ENCODE measurements at regions not wholly inside any gene's neighbourhood (a gene's known extent, or its start where the extent isn't known, plus 50 kb on each side); places are given as distances from the start of the nearest gene placed in this dataset.
"Not testable (repeated sequence)": the region's sequence is repeated elsewhere in the genome, so short reads cannot be mapped to it uniquely, and the experiment has no call there.

DNA sequence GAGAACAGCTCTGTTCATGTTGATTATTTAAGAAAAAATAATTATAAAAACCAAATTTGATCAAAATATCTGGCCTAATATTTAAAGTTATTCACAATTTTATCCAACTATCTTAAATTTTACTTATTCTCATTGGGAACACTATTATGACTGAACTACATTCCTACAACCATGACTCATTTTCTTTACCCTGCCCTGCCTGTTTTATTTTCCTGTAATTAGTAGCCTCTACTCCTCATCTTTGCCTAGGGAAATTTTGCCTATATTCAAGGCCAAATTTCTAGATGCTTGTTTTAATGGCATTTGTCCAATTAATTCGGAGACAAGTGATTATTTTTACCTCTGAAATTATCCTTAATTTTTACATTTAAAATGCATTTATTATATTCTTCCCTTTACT lies 289.7 kb upstream of the TMEM229A start:
- FAIRE-seq, result no peak

DNA sequence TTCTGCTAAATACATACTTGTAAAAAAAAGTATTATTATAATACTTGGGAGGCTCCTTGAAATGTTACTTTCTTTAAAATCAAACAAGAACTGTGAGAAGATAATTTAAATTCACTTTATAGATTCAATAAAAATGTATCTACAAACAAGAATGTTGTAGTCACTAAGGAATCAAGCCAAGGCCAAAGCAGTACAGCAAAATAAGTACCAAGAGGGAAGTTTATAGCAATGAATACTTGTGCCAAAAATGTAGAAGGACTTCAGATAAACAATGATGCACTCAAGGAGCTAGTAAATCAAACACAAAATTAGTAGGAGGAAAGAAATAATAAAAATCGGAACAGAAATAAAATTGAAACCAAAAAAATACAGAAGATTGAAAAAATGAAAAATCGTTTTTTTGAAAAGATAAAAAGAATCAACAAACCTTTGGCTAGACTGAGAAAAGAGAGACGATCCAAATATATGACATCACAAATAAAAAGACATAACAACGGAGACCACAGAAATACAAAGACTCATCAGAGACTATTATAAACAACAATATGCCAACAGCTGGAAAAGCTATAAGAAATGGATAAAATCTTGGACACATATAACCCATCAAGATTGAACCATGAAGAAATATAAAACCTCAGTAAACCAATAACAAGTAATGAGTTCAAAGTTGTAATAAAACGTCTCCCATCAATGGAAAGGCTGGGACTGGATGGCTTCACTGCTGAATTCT lies 286.0 kb upstream of the TMEM229A start:
- no peak for FAIRE-seq

DNA sequence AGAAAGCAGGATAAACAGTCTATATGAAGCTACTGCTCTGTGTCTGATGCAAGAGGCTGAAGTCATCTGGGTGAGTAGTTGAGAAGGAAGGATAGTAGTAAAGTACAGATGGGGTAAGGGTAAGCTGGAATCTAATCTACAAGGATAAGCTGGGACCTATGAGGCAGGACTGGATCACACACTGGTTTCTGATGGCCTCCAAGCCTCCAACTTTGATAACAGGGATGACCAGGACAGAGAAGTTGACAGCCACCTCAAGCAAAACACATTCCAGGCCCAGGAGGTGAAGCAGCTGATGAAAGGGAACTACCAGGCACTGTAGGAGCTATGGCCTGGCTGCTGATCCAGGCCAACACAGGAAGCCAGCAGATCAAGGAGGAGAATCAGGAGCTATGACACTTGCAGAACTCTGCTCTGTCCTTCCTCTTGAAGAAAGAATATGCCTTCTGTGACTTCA lies 278.1 kb upstream of the TMEM229A start:
- no peak for FAIRE-seq

DNA sequence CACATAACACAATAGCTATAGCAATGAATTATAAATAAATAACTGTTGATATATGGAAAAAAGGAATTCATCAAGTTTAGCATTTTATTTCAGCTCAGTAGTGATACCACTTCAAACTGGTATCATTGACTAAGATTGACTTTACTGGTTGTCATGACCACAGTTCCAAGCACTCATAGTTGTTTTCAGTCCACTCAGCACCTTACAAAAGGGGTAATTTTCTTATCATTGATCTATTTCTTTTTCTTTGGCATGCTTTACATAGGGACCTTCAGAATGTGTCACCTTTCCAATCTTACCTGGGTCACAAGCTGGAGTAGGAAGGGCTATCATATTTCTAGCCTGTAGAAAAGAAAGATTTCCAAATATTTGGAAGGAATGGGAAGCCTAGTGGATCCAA lies 275.5 kb upstream of the TMEM229A start:
- FAIRE-seq, result no peak

DNA sequence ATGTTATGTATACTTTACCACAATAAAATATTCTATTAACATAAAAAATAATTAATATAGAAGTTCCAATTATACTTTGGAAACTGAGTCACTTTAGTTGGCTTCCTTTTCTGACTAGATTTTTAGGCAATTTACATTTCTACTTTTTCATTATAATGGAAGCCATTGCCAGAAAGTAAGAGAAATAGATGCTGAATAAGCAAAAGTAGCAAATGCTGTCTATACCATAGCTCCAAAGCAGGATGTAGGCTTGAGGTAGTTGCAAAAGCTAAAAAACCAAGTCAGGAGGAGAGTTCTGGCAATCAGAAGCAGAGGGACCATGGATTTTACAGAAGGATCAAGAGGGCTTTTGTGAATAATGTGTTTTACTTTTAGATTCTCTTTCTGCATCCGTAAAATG lies 262.4 kb upstream of the TMEM229A start:
- no peak for FAIRE-seq

DNA sequence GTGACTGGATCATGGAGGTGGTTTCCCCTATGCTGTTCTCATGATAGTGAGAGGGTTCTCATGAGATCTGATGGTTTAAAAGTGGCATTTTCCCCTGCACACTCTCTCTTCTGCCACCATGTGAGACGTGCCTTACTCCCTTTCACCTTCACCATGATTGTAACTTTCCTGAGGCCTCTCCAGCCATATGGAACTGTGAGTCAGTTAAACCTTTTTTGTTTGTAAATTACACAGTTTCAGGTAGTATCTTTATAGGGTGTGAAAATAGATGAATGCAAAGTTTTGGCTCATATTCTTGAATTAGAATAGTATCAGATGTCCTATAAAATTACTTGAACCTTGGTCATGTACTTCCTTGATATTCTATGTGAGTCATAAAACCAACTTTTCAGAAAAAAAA lies 252.1 kb upstream of the TMEM229A start:
- FAIRE-seq, result no peak

DNA sequence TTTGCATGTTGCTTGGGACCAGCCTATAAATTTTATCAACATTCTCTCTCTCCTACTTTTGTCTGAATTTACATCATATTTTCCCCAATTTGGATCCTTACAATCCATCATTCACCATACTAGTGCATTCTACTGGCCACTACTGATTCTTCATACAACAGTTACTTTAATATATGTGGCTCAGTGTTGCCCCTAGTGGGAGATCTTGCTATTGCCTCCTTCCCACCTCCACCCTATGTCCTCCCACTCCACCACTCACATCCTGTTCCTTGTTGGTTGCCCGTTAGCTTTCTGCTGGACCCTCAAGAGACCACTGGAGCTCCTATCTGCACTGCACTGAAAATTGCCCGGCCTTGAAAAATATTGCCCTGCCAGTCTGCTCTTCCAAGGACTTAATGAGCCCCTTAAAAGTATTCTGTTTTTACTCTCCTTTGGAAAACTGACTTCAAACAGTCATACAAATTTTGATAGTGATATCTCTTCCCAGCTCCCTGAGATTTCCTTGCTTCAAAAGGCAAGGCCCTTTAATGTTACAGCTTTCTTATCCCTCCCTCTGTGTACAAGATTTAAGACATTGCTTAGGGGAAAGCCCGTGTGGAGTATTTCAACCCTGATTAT lies 243.2 kb upstream of the TMEM229A start:
- FAIRE-seq, result no peak

DNA sequence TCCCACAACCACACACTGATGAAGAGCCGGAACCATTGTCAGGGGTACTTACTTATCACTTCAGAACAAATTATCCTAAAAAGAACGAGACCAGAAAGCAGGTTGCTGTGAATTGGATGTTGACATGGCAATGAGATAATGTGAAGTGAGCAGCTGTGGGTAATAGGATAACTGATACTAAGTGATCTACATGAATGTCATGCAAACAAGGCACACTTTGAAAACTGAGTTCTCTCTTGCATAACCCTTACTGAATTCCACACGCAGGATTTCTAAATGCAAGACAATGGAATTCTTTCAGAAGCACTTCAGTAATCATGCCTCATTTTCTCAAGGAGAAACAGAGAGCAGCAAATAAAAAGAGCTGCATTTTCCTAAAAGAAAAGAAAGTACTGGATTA lies 242.5 kb upstream of the TMEM229A start:
- FAIRE-seq, result no peak

DNA sequence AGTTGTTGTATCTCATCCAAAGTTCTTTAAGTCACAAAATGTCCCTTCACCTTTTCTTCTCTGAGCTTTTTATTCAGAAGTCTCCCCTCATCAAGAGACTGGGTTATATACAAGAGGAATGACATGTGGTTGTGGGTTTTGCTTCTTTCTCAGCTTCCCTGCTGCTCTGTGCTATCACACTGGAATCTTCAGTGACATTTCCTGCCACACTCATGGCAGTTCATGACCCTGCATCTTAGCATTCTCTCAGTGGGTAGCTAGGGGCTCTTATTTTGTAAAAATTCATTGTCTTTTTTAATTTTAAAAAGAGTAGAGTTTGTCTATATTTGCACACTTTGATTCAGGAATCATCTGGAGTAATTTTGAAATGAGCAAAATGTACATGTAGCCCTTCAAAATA lies 236.9 kb upstream of the TMEM229A start:
- FAIRE-seq, result no peak

DNA sequence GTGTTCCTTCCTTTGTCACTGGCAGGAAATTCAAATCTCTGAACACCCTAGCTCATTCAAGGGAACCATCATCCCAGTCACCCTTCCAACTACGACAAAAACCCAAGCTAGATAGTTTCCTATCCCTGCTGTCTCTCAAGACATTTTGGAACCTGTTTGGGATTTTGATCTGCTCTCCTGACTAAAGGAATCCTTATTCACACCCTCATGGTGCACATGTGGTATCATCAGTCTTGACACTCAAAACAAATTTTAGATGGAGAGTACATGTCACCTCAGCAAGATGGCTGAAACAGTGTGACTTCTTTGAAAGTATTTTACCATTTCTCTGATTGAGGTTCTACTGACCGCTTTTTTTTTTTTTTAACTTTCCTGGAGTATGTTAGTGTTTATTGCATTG lies 234.3 kb upstream of the TMEM229A start:
- FAIRE-seq, result no peak

DNA sequence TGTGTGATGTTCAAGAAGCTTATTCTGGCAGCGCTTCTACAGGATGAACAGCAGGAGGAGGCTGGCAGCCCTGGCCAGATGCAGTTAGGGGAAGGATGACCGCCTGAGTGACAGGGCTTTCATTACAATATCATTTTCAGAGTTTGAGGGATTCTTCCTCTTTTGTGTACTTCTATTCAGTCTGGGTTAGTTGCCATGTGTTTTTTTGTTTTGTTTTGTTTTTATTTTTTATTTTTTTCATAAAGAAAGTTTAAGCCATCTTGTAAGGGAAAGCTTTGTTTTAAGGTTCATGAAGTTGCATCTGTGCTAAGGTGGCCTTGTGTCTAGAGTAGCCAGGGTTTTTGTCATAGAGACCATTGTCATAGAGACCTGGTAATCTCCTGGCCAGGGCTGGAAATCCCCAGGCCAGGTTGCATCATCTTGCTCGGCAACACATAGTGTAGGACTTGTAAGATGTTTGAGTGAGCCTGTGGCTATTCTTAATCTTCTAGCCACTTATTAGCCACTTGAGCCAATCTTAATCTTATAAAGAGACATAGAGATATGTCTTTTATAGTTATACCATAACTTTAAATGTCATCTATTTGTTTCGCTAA lies 230.5 kb upstream of the TMEM229A start:
- FAIRE-seq, result no peak

DNA sequence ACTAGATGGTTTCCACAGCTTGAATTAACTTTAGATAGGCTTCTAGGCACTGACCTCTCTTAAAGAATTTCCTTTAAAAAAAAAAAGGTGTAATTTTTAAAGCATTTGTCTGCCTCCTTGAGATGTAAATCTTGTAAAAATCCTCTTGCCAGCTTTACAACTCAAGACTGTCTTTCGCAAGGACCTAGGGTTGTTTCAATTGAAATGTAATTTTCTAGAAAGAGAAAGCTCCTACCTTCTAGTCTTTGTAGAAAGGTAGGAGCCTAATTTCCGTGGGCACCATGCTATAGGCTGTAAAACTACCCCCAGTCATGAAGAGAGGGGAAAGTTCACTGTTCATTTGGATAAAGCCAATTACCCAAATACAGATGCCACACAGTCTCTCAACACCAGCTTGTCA lies 228.8 kb upstream of the TMEM229A start:
- FAIRE-seq, result no peak

DNA sequence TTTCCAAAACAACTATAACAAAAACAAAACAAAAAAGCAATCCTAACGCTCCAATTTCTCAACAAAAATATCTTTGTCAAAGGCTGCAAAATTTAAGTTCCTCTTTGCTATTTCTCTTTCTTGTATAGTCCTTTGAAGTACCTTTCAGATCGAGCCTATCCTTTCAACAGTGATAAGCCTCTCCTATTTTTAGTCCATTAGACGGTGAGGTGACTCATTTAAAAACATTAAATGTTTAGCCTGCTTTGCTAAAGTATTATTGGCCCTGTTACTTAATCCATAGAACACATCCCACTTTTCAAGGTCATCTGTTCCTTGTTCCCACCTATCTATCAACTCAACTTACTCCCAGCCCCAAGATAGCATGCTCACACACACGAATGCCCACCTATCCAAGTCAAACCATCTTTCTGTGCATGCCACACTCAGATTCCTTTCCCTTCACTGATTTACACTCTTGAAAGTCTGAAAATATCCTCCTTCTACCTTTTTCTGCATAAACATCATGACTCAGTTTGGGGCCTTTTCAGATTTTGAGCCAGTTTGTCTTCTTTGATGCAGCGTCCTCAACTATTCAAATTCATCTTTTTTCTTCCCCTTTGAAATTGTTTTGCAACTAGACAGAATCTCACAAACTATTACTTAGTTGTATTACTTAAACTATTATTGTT lies 224.9 kb upstream of the TMEM229A start:
- no peak for FAIRE-seq

DNA sequence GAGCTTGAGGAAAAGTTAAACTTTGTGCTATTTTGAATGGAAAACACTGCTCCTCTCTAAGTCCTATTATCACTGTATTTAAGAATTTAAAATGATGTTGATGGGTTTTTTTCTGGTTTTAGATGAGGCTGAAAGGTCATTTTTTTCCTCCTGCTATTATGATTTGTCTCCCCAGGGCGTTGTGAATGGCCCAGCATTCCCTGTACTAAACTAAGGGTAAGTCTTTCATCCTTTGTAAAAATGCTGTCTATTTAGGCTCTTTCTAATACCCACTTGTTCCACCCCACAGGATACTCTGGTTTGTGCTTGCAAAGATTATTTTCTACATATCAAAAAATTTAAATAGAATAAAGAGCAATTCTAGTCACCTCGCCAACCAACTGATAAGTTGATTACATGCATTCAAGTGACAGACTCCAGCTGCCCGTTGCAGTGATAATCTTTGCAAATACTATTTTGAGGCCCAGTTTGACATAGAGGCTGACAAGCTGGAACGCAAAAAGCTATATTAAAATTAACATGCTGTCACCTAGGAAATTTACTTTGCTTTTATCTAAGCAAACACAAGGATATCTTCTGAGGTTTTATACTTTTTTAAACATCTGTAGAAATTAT lies 222.3 kb upstream of the TMEM229A start:
- FAIRE-seq, result no peak

DNA sequence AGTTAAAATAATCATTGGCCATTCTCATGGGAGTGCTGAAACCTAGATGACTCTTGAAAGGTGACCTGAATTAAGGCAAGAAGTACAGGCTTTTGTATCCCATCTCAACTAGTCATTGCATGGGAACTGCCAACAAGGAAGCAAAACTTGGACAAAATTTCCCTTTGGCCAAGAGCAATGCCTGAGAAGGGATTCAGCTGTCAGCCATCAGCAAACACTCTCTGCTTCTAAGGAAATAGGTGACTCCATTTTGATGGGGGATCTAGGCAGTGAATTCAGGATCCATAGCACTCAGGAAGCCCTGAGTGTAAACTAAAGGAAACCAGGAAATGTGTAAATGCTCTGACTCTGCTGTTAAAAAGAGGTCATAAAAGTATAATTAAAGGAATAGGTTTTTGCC lies 221.5 kb upstream of the TMEM229A start:
- no peak for FAIRE-seq

DNA sequence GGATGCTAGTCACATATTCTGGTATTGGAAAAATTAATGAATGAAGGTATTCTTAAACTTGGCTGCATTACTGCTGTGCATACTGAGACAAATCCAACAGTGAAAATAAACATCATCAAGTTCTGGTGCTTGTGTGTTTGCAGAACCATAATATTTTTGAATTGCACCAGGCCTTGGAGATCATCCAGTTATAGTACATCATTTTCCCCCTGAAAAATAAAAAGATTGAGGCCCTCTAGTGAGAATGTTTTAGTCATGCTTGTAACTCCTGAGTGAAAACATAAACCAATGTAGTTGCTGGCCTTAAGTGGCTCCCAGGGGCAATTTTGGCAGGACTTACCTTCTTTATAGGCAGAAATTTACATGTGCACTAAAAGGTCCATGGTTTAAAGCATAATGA lies 218.8 kb upstream of the TMEM229A start:
- no peak for FAIRE-seq

DNA sequence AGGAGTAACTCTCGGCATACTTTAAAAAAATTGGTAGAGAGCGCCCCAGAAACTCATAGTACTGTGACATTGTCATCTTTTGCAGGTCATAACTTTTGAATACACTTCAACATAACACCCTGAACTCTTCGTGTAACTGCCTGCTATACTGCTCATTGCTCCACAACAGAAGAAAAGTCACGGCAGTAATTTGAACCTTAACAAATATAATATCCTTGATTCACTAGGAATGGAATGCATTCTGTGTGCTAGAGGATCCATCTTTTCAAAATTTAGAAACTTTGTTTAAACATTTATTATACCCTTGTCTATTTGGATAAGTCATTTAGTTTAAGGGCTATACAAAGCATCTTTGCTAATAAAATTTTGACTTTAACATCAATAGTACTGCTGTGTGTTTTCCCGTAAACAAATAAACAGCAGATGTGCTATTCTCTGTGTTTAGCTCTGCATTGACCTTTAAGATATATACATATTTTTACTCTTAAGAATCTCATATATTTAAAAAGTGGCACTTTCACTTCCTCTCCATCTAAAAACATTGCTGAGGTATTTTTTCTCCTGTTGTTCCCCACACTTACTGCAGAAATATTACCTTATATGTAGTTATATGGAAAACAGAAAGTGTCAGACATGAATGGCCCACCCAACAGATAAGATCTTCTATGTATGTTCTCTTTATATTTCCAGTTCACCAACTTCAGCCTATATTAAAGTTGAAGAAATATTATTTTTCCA lies 217.6 kb upstream of the TMEM229A start:
- FAIRE-seq, result no peak

DNA sequence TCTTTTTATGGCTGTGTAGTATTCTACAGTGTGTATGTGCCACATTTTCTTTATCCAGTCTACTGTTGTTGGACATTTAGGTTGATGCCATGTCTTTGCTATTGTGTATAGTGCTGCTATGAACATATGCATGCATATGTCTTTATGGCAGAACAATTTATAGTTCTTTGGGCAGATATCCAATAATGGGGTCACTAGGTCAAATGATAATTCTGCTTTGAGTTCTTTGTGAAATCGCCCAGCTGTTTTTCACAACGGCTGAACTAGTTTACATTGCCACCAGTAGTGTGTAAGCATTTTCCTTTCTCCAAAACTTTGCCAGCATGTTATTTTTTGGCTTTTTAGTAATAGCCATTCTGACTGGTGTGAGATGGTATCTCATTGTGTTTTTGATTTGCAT lies 214.8 kb upstream of the TMEM229A start:
- no peak for FAIRE-seq

DNA sequence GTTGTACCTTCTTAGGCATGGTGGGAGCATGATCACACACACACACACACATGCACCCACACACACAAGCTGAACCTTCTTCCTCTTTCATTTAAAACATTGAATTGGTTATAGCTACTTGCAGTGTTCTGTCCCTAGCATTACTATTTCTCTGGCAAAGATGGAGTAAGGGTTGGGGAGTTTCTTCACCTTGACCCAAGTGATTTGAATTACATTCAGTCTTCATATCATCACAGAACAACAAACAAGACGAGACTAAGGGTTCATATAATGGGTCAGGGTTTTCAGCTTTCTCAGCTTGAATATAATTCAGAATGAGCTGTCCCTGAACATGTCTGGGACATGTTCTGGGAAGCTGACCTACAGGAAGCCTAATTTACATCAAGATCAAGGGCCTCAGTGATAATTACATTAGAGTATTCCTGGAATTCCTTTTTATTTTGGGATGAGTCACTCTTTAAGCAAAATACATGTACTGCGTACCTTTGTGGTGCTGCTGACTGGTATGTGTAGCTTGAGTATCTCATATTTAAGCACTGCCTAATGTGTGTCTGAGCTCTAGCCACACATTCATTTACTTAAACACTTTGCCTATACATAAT lies 213.5 kb upstream of the TMEM229A start:
- FAIRE-seq, result no peak

DNA sequence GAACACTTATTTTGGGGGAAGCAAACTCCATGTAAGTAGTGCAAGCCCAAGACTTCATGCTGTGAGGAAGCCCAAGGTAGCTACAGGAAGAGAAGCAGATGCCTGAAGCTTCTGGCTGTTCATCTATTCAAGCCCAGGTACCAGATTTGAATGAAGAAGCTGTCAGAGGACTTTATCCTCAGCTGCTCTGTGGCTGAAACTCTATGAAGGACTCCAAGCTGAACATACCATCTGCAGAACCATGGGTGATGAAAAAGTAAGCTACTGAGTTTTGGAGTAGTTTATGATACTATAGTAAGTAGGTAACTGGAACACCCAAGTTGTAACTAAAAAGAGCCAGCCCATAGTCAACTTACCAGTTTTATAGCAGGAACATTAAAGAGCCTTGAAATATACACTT lies 211.6 kb upstream of the TMEM229A start:
- not testable (repeated sequence) for FAIRE-seq

DNA sequence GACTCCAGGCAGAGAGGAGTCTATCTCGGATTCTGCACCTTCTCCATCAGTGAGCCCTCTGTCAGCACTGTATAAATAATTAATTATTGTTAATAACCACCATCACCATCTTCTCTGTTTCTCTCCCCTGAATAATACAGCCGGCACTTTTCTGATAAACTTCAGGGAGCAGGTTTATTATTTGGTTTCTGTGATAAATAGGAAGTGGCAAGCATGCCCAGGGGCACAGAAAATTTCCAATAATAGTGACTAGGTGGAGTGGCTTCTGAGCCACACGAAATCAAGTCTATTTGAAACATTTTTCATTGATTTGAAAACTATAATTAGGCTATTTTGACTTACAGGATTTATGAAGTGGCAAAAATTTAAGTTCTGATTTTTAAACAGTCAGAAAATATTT lies 186.8 kb upstream of the TMEM229A start:
- FAIRE-seq, result no peak

DNA sequence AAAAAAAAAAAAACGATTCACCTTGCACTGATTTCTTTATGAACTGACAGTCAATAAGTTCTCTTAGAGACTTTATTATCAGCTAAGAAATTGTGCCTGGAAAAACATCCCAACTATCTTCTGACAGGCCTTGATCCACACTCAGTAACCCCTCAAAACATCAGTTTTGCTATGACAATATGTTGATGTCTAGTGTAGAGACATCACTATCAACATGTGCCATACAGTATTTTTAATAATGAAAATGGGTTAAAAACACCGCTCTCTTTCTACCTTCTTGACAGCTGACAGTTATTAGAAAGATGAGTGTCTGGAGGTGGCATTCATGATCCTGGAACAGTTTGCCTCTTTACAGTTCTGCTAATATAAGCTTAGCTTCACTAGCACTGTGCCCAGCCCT lies 175.8 kb upstream of the TMEM229A start:
- FAIRE-seq, result no peak

Data from TTC549 (cell line).